Left lung (tissue), 4 donors: ENCODE measurements at regions not wholly inside any gene's neighbourhood (a gene's known extent, or its start where the extent isn't known, plus 50 kb on each side); places are given as distances from the start of the nearest gene placed in this dataset.

Experiments
- ATAC-seq: fragments of 200-7000 bp; cut with Tn5 transposase; one replicate; pipeline ENCODE4 v1.9.1; 2020; ENCODE audit warnings: moderate library complexity
- DNase-seq, 4 donors: peaks; one replicate each; pipeline ENCODE4 v3.0.0-alpha.2; 2013 to 2020
- H3K27ac ChIP-seq, 2 donors: fragments of 200-600 bp; sonication (generic) in 1 of 2; one replicate each; pipeline versions ENCODE4 v1.5.0 to v1.8.0; 2020 to 2021
- H3K27me3 ChIP-seq, 2 donors: fragments of 200-600 bp; sonication (generic) in 1 of 2; one replicate each; pipeline versions ENCODE4 v1.5.0 to v1.8.0; 2020 to 2021
- H3K36me3 ChIP-seq, 2 donors: fragments of 200-600 bp; sonication (generic) in 1 of 2; one replicate each; pipeline versions ENCODE4 v1.5.0 to v1.8.0; 2020 to 2021
- H3K4me1 ChIP-seq, 2 donors: fragments of 200-600 bp; one replicate each; pipeline ENCODE4 v1.8.0; 2021
- H3K4me3 ChIP-seq, 2 donors: fragments of 200-600 bp; sonication (generic) in 1 of 2; one replicate each; pipeline versions ENCODE4 v1.5.0 to v1.8.0; 2020 to 2021; ENCODE audit warnings: mild to moderate bottlenecking in 1 of 2
- H3K9me3 ChIP-seq, 2 donors: fragments of 200-600 bp; sonication (generic) in 1 of 2; one replicate each; pipeline versions ENCODE4 v1.5.0 to v1.8.0; 2020 to 2021
- CTCF ChIP-seq, 2 donors: fragments of 200-600 bp; sonication (generic) in 1 of 2; IDR thresholded peaks; one replicate each; pipeline versions ENCODE4 v1.5.0 to v1.8.0; 2021; ENCODE audit warnings: antibody characterized with exemption in 2 of 2
- intact Hi-C, 2 donors: fragments of 100-400 bp; cut with DNase I; formaldehyde crosslinking; loops; one replicate each; pipeline versions ENCODE4 v1.11.2 to v1.14.2; 2022
- donor health status: DM: no; HTN: yes; CAD: no.
- donor health status: DM: no; HTN: no; CAD: no.

- DNase-seq: no peak
- intact Hi-C loops: no loop called here
- no peaks in the 10 kb centered on the region for H3K27me3 ChIP-seq
Measured at GRCh38 chrX:39580043-39580442, 517.7 kb downstream of the BCOR start.

GRCh38 chrX:39581411-39581810, 516.3 kb downstream of the BCOR start:
- Histone ChIP-seq H3K4me1 (no peaks in the 10 kb centered on the region), H3K27me3 (no peaks in the 10 kb centered on the region), H3K27ac (no peak overlapping the region), H3K9me3 (no peaks in the 10 kb centered on the region), H3K36me3 (no peaks in the 10 kb centered on the region), H3K4me3 (no peak overlapping the region)
- no peak for TF ChIP-seq CTCF (IDR thresholded peaks at IDR 0.05)
- ATAC-seq (no peak), DNase-seq (no peak)
- intact Hi-C loops: no loop called here

More at GRCh38 chrX:39580043-39580442, 517.7 kb downstream of the BCOR start:
- no peaks in the 10 kb centered on the region for H3K36me3 ChIP-seq
- H3K27ac ChIP-seq: no peak overlapping the region
- H3K4me3 ChIP-seq: no peak overlapping the region
- no peaks in the 10 kb centered on the region for H3K4me1 ChIP-seq
- no peaks in the 10 kb centered on the region for H3K9me3 ChIP-seq
- TF ChIP-seq CTCF (IDR thresholded peaks at IDR 0.05): no peak
- ATAC-seq: no peak

GRCh38 chrX:39582091-39582490, 515.7 kb downstream of the BCOR start:
- no peak overlapping the region for H3K27ac ChIP-seq
- DNase-seq (no peak), ATAC-seq (no peak)
- no peaks in the 10 kb centered on the region for H3K36me3 ChIP-seq
- TF ChIP-seq CTCF (IDR thresholded peaks at IDR 0.05): no peak
- H3K27me3 ChIP-seq: no peaks in the 10 kb centered on the region
- intact Hi-C loops: no loop called here
- no peaks in the 10 kb centered on the region for H3K4me1 ChIP-seq
- H3K4me3 ChIP-seq: no peak overlapping the region
- no peaks in the 10 kb centered on the region for H3K9me3 ChIP-seq

GRCh38 chrX:39582976-39583375, 514.8 kb downstream of the BCOR start:
- TF ChIP-seq CTCF (IDR thresholded peaks at IDR 0.05): no peak
- H3K36me3 ChIP-seq: no peaks in the 10 kb centered on the region
- H3K4me1 ChIP-seq: no peaks in the 10 kb centered on the region
- no peak for ATAC-seq
- intact Hi-C loops: no loop called here
- H3K9me3 ChIP-seq: no peaks in the 10 kb centered on the region
- DNase-seq: no peak
- H3K27ac ChIP-seq: no peak overlapping the region
- H3K4me3 ChIP-seq: no peak overlapping the region
- H3K27me3 ChIP-seq: no peaks in the 10 kb centered on the region

GRCh38 chrX:39585808-39586207, 511.9 kb downstream of the BCOR start:
- H3K27me3 ChIP-seq: no peaks in the 10 kb centered on the region
- no peaks in the 10 kb centered on the region for H3K9me3 ChIP-seq
- intact Hi-C loops: no loop called here
- no peaks in the 10 kb centered on the region for H3K36me3 ChIP-seq
- H3K27ac ChIP-seq: no peak overlapping the region
- H3K4me3 ChIP-seq: no peak overlapping the region
- no peaks in the 10 kb centered on the region for H3K4me1 ChIP-seq
- ATAC-seq (no peak), DNase-seq (no peak)
- TF ChIP-seq CTCF (IDR thresholded peaks at IDR 0.05): no peak
